ENCODE measurements at regions not wholly inside any gene's neighbourhood (a gene's known extent, or its start where the extent isn't known, plus 50 kb on each side); places are given as distances from the start of the nearest gene placed in this dataset.
"Not testable (repeated sequence)": the region's sequence is repeated elsewhere in the genome, so short reads cannot be mapped to it uniquely, and the experiment has no call there.

DNA sequence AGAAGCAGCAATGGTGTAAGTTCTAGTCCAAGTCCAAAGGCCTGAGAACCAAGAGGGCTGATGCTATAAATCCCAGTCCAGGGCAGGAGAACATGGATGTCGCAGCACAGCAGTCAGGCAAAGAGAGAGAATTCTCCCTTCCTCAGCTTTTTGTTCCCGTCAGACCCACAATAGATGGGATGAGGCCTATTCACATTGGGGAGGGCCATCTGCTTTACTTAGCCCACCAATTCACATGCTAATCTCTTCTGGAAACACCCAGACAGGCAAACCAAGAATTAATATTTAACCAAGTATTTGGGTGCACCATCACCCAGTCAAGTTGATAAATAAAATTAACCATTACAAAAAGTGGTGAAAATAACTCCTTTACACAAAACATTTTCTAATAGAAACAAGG lies 511.7 kb upstream of the UBE2E2 start:
- no peak for DNase-seq (ENCODE audit: low spot score)

DNA sequence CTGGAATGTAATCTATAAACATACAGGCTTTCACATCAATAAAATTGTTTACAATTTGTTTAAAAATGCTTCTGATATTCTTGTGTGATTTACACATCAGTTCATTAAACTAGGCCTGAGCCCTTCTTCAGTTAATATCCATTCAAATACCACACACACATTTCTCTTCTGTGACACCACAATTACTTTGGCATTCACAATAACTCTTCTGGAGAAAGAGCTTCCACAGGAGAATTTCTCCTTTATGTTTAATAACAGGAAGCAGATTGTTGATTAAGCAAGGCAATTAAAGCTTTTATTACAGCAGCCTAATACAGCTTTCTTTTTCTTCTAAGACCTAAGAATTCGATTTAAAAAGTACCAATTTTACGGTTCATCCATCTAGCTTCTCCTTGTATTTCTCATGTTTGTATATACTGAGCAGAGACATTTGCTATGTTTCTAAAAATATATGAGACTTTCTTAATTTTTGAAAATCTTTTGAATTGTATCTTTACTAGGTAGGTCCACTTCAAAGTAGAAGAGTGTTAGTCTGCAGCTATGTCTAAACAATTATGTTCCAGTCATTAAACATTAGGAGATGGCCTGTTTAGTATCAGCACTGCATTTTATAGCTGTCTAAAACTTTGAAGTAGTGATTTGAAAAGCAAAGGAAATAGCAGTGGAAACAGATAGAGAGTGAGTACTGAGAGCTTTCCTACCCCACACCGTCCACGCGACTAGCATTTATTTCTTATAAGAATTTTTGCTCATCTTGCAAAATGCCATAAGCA lies 511.1 kb upstream of the UBE2E2 start:
- DNase-seq (ENCODE audit: low spot score), result no peak

DNA sequence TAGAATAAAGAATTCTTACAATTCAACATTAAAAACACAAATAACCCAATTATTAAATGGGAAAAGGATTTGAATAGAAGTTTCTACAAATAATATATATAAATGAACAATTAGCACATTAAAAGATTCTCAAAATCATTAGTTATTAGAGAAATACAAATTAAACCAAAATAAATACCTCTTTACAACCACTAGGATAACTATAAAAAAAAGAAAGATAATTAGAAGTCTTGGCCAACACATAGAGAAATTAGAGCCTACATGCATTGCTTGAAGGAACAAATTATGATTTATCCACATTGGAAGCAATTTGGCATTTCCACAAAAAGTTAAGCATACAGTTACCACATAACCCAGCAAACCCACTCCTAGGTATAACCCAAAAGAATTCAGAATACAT lies 502.3 kb upstream of the UBE2E2 start:
- no peak for DNase-seq (ENCODE audit: low spot score)

DNA sequence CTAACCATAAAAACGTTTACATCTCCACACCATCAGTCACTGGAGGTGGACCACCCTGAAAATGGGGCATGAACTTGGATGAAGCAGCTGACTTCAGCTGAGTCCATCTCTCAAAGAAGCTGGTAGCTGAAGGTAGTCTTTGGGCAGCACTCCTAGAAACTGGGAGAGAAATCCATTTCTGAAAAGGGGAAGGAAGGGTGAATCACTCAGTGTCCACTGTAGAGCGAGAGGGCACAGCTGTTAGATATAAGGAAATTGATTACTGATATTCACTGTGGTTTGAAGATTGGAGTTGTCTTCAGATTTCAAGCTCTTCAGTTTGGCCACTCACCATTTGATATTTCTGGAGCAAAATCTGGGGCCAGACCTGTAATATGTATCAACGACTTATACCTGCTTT lies 499.0 kb upstream of the UBE2E2 start:
- no peak for DNase-seq (ENCODE audit: low spot score)

DNA sequence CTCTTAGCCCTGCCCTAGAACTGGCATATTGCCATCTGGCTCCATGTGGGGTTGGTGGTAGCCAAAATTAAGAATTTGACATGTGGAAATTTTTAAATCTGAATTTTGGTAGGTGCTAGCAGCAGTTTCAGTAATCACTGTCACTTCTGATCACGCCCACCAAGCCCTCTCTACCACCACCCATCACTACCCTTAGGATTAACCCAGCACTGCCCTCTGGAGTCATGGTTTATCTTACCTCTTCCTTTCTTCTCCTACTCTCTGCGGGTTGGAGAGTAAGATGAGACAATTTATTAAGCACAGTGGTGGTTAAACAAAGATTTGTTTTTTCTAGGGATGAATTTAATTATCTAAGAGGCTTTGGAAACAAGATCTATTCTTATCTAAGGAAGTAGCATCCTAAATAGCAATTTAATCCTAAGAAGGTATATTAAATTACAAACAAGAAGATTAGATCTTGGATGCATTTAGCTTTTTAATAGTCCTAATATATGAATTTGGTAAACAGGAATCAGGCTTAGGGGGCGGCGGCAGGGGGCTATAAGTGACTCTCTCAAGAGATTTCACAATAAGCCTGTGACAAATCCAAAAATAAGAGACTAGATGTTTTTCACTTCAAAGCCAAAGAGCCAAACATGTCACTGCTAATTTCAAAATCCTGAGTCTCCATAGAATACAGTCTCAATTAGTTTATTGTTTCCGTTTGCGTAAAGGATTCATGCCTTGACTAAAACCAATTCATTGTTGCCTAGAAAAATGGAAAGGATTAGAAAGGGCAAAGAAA lies 498.4 kb upstream of the UBE2E2 start:
- no peak for DNase-seq (ENCODE audit: low spot score)

GRCh38 chr3:22706922-22707321 lies 496.2 kb upstream of the UBE2E2 start:
- DNase-seq (ENCODE audit: low spot score), result not testable (repeated sequence)

- no peak for DNase-seq (ENCODE audit: low spot score)
Measured at GRCh38 chr3:22713936-22714335, 489.2 kb upstream of the UBE2E2 start.

DNA sequence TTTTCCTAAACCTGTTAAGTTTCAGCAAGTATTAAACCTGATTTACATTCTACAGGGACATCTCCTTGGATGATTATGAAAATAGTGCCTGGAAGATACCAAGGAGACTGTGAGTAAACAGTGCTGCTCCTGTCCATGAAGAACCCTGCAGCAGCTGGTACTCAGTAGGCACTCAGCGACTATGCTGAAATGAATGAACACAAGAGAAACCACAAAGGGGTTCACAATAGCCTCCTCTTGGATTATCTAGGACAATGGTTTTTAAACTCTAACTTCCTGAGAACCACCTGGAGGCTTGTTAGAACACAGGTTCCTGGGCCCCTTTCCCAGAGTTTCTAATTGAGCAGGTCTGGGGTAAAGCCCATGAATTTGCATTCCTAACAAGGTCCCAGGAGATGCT lies 488.4 kb upstream of the UBE2E2 start:
- DNase-seq (ENCODE audit: low spot score), result no peak

GRCh38 chr3:22720596-22720995 lies 482.5 kb upstream of the UBE2E2 start:
- DNase-seq (ENCODE audit: low spot score), result no peak

- DNase-seq (ENCODE audit: low spot score), result no peak
Measured at GRCh38 chr3:22724420-22724819, 478.7 kb upstream of the UBE2E2 start.

- DNase-seq (ENCODE audit: low spot score), result no peak
Measured at GRCh38 chr3:22728406-22728805, 474.7 kb upstream of the UBE2E2 start.

DNA sequence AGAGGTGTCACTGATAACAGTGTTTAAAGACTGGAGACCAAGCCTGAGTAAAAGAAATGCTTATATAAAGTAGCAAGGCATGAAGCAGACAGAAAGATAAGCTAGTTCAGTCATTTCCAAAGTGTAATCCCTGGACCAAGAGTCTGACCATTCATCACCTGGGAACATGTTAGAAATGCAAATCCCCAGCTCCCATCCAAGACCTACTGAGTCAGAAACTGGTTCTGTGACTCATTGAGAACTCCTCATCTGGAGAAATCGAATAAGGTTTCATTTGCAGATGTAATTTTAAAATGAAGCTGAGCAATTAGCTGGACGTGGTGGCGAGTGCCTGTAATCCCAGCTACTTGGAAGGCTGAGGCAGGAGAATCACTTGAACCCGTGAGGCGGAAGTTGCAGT lies 473.9 kb upstream of the UBE2E2 start:
- DNase-seq (ENCODE audit: low spot score), result no peak

- DNase-seq (ENCODE audit: low spot score), result no peak
Measured at GRCh38 chr3:22729981-22730380, 473.1 kb upstream of the UBE2E2 start.

DNA sequence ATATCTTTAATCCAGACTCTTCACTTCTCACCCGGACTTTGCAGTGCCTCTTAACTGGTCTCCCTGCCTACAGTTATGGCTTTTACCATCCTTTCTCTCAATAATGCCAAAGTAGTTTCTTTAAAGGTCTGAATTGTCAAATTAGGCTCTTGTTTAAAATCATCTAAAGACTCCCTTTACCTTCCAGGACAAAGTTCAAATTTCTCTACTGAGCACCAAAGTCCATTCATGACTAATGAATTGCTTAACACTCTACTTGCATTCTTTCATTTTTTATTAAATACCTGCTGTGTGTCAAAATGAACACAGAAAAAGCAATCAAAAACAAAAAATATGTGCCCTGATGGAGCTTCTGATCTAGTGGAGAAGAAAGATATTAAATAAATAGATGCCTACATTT lies 472.4 kb upstream of the UBE2E2 start:
- no peak for DNase-seq (ENCODE audit: low spot score)

DNA sequence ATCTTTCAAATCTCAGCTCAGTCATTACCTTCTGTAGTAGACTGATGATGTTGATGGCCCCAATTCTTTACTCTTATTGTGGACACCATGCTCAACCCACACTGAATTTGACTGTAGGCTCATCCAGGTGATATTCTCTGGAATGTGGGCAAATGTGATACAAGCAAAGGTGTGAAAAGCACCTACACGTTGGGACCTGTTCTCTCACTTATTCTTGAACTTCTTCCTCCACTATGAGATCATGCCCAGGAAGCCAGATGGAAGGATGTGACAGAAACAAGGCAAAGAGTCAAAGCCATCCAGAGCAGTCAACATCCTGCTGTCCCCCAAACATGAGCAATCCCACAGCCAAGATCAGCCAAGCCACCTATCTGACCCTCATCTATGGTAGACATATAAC lies 471.2 kb upstream of the UBE2E2 start:
- no peak for DNase-seq (ENCODE audit: low spot score)

DNA sequence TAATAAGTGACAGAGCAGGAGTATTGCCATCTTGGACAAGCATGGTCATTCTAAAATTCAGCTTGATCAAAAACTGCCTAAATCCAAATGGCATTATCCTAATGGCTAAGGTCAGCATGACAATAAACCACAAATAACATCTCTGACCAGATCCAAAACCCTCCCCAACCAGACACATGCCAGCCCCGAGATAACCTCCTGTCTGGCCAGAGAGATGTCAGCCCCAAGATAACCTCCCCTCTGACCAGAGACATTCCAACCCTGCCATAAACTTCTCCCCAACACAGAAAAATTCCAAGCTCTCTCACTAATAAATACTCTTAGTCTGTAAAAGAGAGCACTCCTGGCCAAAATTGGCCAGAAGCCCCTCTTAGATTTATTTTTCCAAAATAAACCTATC lies 470.5 kb upstream of the UBE2E2 start:
- DNase-seq (ENCODE audit: low spot score), result no peak

DNA sequence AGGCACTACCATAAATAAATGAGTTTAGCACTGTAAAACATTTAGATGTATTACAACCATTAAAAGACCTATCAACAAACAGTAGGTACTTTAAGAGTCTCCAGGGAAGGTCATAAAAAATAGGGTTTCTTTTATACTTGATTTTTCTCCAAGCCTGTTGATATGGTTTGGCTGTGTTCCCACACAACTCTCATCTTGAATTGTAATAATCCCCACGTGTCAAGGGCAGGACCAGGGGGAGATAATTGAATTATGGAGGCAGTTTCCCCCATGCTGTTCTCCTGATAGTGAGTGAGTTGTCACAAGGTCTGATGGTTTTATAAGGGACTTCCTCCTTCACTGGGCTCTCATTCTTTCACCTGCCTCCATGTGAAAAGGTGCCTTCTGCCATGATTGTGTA lies 468.9 kb upstream of the UBE2E2 start:
- no peak for DNase-seq (ENCODE audit: low spot score)

- DNase-seq (ENCODE audit: low spot score), result no peak
Measured at GRCh38 chr3:22734756-22735155, 468.4 kb upstream of the UBE2E2 start.

DNA sequence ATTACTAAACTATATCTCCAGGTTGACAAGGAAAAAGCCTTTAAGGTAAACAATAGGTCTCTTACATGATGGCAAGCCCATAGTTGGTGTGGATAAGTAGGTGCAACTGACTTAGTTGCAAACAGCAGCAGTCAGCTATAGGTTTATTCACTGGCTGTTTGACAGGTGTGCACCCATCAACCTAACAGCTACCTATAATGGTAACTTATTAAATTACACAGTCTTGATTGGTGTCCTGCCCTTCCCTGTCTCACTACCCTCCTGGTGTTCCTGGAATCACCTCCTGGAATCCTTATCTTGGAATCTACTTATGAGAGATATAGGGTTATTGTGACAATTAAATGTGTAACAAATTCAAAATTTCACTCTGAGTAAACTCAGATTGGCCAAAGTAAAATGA lies 467.8 kb upstream of the UBE2E2 start:
- DNase-seq (ENCODE audit: low spot score), result no peak

DNA sequence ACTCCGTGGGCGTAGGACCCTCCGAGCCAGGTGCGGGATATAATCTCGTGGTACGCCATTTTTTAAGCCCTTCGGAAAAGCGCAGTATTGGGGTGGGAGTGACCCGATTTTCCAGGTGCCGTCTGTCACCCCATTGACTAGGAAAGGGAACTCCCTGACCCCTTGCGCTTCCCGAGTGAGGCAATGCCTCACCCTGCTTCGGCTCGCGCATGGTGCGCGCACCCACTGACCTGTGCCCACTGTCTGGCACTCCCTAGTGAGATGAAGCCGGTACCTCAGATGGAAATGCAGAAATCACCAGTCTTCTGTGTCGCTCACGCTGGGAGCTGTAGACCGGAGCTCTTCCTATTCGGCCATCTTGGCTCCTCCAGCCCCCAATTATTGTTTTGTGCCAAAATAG lies 459.7 kb upstream of the UBE2E2 start:
- not testable (repeated sequence) for DNase-seq (ENCODE audit: low spot score)

- DNase-seq (ENCODE audit: low spot score), result no peak
Measured at GRCh38 chr3:22745321-22745720, 457.8 kb upstream of the UBE2E2 start.

DNA sequence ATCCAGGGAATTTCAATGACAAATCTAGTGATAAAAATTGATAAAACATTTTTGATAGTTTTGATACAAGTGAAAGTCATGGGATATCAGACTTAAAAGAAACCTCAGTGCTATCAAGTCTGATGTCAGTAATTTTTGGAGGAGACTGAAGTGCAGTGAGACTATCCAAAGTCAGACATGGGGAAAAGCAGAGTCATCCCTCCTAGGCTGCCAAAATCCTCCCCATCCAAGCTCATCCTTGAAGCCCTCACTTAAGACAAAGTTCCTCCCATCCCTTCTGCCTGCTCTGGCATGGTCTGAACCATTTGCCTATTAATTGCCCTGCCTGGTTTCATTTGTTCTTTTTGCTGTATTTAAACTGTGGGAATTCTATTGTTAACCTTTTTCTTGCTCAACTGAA lies 456.9 kb upstream of the UBE2E2 start:
- no peak for DNase-seq (ENCODE audit: low spot score)

GRCh38 chr3:22748453-22749045 lies 454.6 kb upstream of the UBE2E2 start:
- no peak for DNase-seq (ENCODE audit: low spot score)
